ENCODE measurements at regions not wholly inside any gene's neighbourhood (a gene's known extent, or its start where the extent isn't known, plus 50 kb on each side); places are given as distances from the start of the nearest gene placed in this dataset.
A peak's percentile ranks its signal among the peaks of the same experiment; 100 is the strongest.

GRCh38 chr18:49678440-49678839 is 116.6 kb downstream of the LIPG start:
- ChIA-PET CTCF (no interaction called here), POLR2A (no interaction called here)
- Histone ChIP-seq H2AFZ (ENCODE audit: low read depth) (peak overlapping the region; percentile 27; the same call in 1 of the 2 replicates), H3K27ac (ENCODE audit: low read depth in 2 of 2, low read length in 1 of 2) (no peak overlapping the region), H3F3A (replicated peaks; ENCODE audit: insufficient read depth) (no peaks in the 10 kb centered on the region), H3K4me1 (ENCODE audit: control insufficient read depth in 1 of 2, insufficient read depth in 2 of 2, low read depth in 1 of 2, low read length in 1 of 2) (no peaks in the 10 kb centered on the region; a peak in 1 of 4 replicates), H3K79me2 (ENCODE audit: insufficient read depth) (no peaks in the 10 kb centered on the region), H3K27me3 (ENCODE audit: insufficient read depth) (no peaks in the 10 kb centered on the region; the same call in 1 of the 2 replicates), H3K4me3 (ENCODE audit: low read depth in 2 of 2, low read length in 1 of 2) (no peak overlapping the region), H3K36me3 (replicated peaks in 1 of 2; ENCODE audit: control insufficient read depth in 1 of 2, insufficient read depth in 2 of 2, low read length in 1 of 2) (no peaks in the 10 kb centered on the region), H3K9me3 (no peaks in the 10 kb centered on the region), H3K9me2 (no peaks in the 10 kb centered on the region), H3K9ac (no peak overlapping the region), H3K4me2 (no peak overlapping the region), H4K20me1 (ENCODE audit: insufficient read depth) (no peaks in the 10 kb centered on the region)
- WGBS (ENCODE audit: low lambda C conversion rate), result 80% methylated on average over 2 of the region's 3 CpGs
- DNase-seq, result no peak
- TF ChIP-seq RFX5 (IDR thresholded peaks at IDR 0.05; ENCODE audit: low read length), result no peak
- TF ChIP-seq TEAD4 (IDR thresholded peaks at IDR 0.05; ENCODE audit: borderline replicate concordance, insufficient read depth), result no peak
- TF ChIP-seq MAX (IDR thresholded peaks at IDR 0.05; ENCODE audit: low read depth), result no peak
- TF ChIP-seq JUND (IDR thresholded peaks at IDR 0.05), result no peak
- TF ChIP-seq RXRA (IDR thresholded peaks at IDR 0.05; ENCODE audit: borderline replicate concordance, low read depth), result no peak
- no peak for TF ChIP-seq MEF2A (IDR thresholded peaks at IDR 0.05; ENCODE audit: borderline replicate concordance, low read depth)
- TF ChIP-seq REST (IDR thresholded peaks at IDR 0.05; ENCODE audit: low read depth, low read length), result no peak
- TF ChIP-seq GATA2 (CRISPR knock-in tag; IDR thresholded peaks at IDR 0.05), result no peak
- no peak for TF ChIP-seq RCOR1 (IDR thresholded peaks at IDR 0.05; ENCODE audit: low read length)
- no peak for TF ChIP-seq PBX3 (IDR thresholded peaks at IDR 0.05)
- TF ChIP-seq IRF3 (IDR thresholded peaks at IDR 0.05; ENCODE audit: low read depth, low read length), result no peak
- TF ChIP-seq NRF1 (IDR thresholded peaks at IDR 0.05; ENCODE audit: low read depth, low read length), result no peak
- no peak for TF ChIP-seq EZH2phosphoT487 (IDR thresholded peaks at IDR 0.05; ENCODE audit: borderline replicate concordance, low read depth)
- no peak for TF ChIP-seq MXI1 (IDR thresholded peaks at IDR 0.05; ENCODE audit: low read depth, low read length)
- no peak for TF ChIP-seq YY1 (IDR thresholded peaks at IDR 0.05; ENCODE audit: low read depth)
- no peak for TF ChIP-seq POLR2AphosphoS5 (IDR thresholded peaks at IDR 0.05; ENCODE audit: low read depth, low read length)
- TF ChIP-seq ZBTB33 (IDR thresholded peaks at IDR 0.05; ENCODE audit: borderline replicate concordance, low read depth), result no peak
- no peak for TF ChIP-seq FOXM1 (IDR thresholded peaks at IDR 0.05; ENCODE audit: low read depth)
- TF ChIP-seq GABPA (IDR thresholded peaks at IDR 0.05; ENCODE audit: low read depth), result no peak
